DLD1 (cell line): ENCODE measurements at regions not wholly inside any gene's neighbourhood (a gene's known extent, or its start where the extent isn't known, plus 50 kb on each side); places are given as distances from the start of the nearest gene placed in this dataset.
"Not testable (repeated sequence)": the region's sequence is repeated elsewhere in the genome, so short reads cannot be mapped to it uniquely, and the experiment has no call there.

Source experiments
- in situ Hi-C: cut with HindIII; loops from 2 replicates; pipeline ENCODE4 v1.10.0; 2017; ENCODE audit warnings: low sequenced_read_pairs

DNA sequence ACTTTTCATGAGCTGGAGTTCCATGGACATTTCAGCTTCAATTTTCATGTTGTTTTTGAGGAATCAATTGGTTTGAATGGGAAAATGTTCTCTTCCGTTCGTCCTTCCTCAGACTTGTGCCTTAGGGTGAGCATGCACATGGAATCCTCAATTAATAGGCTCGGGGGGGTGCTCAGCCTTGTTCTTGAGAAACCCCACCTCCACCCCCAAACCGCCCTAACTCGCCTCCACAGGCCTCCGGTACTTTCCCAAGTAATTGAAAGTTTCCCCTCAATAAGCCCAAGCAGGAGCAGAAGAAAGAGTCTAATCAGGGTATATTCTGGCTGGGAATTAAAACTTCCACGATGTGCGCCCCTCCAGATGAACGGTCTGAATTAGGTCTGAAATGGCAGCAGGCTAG lies 945.2 kb downstream of the GRID1 start:
- in situ Hi-C loops: no loop called here

DNA sequence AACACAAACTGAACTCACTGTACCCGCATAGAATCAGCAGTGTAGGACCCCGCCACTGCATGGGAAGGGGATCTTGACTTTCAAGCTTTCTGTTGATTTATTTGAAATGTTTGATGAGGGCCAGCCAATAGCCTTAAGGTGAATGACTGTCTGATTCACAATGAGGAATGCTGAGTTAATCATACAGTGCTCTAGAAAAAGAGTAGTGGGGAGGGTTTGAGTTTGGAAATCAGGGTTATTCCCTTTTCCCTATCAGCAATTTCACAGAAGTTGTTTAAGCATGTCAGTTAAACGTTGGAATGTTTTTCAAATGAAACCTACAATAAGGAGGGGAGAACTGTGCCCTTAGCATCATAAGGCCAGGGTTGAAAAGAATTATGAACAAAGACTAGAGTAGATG lies 937.5 kb downstream of the GRID1 start:
- in situ Hi-C loops: no loop called here

GRCh38 chr10:85430991-85431390 lies 935.6 kb downstream of the GRID1 start:
- in situ Hi-C loops: no loop called here

GRCh38 chr10:85433248-85433647 lies 933.3 kb downstream of the GRID1 start:
- in situ Hi-C loops: no loop called here

DNA sequence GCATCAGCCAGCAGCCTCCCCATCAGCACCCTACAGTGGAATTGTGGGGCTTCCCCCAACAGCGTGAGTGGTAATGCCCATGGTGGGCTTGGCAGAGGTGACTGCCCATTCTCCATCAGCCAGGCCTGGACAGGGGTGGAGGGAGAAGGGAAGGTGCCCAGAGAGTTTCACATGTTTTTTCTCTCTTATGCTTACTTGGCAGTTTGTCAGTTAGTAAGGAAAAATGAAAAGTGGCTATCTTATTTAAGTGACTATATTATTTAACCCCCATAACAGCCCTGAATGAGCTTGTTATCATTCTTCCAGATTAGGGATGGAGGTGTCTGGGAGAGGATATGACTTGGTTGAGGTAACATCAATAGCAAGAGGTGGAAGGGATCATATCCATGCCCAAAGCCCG lies 921.7 kb downstream of the GRID1 start:
- in situ Hi-C loops: no loop called here

DNA sequence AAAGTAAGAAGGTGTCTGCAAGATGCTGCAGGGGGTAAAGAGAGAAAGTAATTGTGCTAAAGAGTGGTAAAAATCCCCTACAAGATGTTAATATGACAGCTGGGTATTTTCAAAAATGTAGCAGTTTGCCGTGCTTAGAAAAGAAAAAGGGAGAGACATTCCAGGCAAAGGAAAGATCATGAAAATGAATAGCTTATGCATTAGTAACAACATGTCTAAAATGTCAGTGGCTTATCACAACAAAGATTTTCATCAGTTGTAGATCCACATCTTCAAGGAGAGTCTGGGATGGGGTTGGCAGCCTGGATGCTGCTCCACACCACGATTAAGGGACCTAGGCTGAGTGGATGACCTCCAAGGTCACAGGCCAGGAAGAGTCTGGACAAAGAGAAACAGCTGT lies 920.9 kb downstream of the GRID1 start:
- in situ Hi-C loops: no loop called here

- in situ Hi-C loops: no loop called here
Measured at GRCh38 chr10:85446827-85447226, 919.8 kb downstream of the GRID1 start.

DNA sequence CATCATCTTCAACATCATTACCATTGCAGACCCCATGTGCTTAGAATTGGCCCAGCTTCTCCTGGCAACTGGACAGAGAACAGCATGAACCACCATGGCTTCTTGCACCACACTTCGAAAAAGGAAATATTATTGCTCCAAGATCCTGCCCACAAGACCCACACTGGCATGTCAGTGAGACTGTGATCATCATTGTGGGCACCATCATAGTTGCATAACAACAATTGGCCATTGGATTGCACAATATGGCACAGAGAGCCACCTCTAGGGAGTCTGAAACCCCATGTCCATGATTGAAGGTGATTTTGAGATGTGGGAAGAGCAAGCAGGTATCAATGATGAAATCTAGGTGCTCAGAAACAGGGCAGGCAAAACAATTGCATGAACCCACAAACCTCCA lies 918.9 kb downstream of the GRID1 start:
- in situ Hi-C loops: no loop called here

DNA sequence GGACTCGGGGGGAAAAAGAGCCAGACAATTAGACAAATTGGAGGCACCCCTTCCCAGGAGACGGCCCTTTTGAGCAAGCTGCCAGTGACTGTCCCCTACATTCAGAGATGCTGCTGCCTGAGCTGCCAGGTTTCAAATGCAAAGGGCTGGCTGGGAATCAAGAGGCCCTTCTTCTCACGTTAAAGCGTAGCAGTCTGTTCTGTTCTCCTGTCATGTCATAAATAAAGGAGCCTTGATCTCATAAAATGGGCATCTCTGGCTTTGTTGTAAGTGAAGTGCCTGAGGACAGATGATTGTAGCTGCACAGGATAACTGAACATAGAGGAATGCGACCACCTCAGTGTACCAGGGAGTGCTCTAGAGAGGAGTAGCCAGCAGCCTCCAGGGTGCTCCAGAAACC lies 917.9 kb downstream of the GRID1 start:
- in situ Hi-C loops: no loop called here

GRCh38 chr10:85454386-85454785 lies 912.2 kb downstream of the GRID1 start:
- in situ Hi-C loops: no loop called here

- in situ Hi-C loops: no loop called here
Measured at GRCh38 chr10:85457191-85457590, 909.4 kb downstream of the GRID1 start.

DNA sequence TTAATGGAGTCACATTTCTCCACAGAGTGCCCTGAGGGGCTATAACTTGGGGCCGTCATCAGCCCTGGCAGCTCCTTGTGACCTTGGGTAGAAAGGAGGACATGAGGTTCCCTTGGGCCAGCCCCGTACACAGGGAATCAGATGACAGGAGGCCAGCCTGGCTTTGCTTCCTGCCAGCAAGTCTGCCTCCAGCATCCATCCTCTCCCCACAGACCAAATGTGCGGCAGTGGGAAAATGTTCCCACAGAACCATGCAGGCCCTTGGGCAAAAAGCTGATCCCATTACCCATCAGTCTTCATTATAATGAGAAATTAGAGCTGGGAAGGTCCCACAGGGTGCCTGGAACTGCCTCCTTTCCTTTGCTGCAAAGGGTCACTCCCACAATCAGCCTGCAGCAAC lies 908.3 kb downstream of the GRID1 start:
- in situ Hi-C loops: no loop called here

- in situ Hi-C loops: no loop called here
Measured at GRCh38 chr10:85459906-85460305, 906.7 kb downstream of the GRID1 start.

DNA sequence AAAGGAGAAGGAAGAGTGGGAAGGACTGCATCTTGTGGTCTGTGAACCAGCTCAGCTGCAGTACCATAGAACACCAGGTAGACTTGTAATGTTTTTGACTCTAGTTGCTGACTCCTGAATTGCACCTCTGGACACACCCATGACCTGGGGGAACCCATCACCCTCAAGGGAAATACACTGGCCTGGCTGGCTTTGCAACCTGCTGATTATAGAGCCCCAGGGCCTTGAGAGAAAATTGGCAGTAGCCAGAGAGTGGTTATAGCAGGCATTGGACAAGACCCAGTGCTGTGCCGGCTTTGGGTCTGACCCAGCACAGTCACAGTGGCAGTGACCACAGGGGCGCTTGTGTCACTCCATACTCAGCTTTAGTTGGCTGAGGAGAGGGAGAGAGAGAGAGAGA lies 902.3 kb downstream of the GRID1 start:
- in situ Hi-C loops: no loop called here

DNA sequence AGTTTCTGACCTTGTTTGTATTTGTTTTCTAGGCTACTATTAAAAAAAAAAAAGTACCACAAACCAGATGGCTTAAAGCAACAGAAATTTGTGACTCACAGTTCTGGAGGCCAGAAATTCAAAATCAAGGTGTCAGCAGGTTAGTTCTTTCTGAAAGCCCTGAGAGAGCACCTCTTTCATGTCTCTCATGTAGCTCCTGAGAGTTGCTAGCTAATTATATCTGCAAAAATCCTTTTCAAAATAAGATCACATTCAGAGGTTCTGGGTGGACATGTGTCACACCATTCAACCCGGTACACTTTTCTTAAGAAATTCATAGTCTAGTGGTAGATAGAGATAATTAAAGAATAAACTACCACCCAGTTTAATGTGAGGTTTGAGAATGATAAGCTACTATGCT lies 888.6 kb downstream of the GRID1 start:
- in situ Hi-C loops: no loop called here

DNA sequence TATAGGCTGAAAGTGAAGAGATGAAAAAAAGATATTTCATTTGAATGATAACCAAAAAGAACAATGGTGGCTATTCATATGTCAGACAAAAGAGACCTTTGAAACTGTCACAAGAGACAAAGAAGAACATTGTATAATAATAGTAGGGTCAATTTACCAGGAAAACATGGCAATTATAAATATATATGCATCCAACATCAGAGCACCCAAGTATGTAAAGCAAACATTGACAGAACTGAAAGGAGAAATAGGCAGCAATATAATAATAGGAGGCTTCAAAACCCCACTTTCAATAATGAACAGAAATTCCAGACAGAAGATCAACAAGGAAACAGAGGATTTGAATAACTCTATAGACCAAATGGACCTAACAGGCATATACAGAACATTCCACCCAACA lies 876.2 kb downstream of the GRID1 start:
- in situ Hi-C loops: no loop called here

DNA sequence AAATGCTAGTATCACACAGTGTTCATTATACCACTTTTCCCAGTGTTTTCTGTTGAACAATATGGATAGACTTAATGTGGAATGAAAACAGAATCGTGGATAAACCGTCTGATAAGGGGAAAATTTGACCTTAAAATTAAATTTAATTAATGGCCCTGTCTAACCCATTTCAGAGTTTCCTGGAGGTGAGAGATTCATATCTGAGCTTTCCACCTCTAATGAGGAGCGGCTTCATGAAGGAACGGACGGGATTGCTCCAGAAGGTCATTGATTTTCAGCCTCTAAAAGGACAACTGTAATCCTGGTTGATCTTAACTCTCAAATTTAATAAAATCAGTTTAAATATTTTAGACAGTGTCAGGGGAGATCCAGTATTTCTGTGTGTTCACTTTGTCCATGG lies 874.9 kb downstream of the GRID1 start:
- in situ Hi-C loops: no loop called here

- in situ Hi-C loops: no loop called here
Measured at GRCh38 chr10:85492684-85493083, 873.9 kb downstream of the GRID1 start.

- in situ Hi-C loops: no loop called here
Measured at GRCh38 chr10:85493703-85494102, 872.9 kb downstream of the GRID1 start.

- in situ Hi-C loops: not testable (repeated sequence)
Measured at GRCh38 chr10:85504641-85505040, 862.0 kb downstream of the GRID1 start.

DNA sequence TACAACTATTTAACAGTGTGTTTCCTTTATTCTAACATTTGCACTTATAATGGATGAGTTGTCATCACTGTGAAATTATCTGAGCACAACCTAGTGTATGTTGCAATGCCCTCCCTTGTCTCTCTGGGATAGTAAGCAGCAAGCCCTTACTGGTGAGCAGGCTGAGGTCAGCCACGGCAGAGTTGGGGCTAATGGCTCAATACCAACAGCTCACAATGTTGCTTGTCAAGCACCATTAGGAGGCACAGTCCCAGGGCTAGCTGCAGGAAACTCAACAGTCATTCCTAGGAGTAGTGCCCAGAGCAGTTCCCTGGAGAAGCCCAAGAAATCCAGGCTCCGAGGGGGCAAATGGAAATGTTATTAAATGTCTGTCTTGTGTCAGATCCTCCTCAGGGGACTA lies 858.4 kb downstream of the GRID1 start:
- in situ Hi-C loops: no loop called here

DNA sequence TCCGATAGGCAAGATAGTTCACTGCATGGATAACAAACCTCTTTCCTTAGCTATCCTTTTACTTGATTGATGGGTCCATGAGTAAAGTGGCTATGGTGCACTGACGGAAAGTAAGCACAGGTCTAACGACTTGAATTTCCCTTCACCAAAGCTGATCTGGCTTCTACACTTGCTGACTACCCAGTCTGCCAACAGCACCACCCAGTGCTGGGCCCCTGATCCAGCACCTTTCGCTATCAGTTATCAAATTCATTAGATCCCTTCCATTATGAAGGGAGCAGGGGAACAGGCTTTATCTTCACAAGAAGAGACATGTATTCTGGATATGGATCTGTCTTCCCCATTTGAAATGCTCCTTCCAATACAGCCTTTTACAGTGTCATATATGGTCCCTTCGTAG lies 855.9 kb downstream of the GRID1 start:
- in situ Hi-C loops: no loop called here

- in situ Hi-C loops: no loop called here
Measured at GRCh38 chr10:85513436-85513835, 853.2 kb downstream of the GRID1 start.

GRCh38 chr10:85515316-85515715 lies 851.3 kb downstream of the GRID1 start:
- in situ Hi-C loops: no loop called here
